ENCODE measurements at regions not wholly inside any gene's neighbourhood (a gene's known extent, or its start where the extent isn't known, plus 50 kb on each side); places are given as distances from the start of the nearest gene placed in this dataset.

DNA sequence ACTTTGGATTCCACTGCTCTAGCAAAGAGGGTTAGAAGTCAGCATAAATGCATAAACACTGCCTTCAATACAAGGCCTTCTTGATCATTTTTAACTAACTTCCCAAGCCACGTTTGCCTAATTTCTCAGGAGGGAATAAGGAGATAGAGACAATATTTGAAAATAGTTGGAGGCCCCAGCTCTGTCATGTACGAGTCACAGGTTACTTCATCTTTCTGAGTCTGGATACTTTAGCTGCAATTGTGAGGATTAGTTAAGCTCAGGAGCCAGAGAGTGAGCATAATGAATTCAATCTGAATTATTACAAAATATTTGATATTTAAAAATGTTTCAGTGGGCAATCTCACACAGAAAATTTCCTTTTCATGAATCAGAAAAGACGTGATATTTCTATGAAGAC is 298.9 kb downstream of the SHOX2 start:
- no peak for DNase-seq (ENCODE audit: low read depth)
- TF ChIP-seq, protein P1, sequence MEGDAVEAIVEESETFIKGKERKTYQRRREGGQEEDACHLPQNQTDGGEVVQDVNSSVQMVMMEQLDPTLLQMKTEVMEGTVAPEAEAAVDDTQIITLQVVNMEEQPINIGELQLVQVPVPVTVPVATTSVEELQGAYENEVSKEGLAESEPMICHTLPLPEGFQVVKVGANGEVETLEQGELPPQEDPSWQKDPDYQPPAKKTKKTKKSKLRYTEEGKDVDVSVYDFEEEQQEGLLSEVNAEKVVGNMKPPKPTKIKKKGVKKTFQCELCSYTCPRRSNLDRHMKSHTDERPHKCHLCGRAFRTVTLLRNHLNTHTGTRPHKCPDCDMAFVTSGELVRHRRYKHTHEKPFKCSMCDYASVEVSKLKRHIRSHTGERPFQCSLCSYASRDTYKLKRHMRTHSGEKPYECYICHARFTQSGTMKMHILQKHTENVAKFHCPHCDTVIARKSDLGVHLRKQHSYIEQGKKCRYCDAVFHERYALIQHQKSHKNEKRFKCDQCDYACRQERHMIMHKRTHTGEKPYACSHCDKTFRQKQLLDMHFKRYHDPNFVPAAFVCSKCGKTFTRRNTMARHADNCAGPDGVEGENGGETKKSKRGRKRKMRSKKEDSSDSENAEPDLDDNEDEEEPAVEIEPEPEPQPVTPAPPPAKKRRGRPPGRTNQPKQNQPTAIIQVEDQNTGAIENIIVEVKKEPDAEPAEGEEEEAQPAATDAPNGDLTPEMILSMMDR (IDR thresholded peaks at IDR 0.05; ENCODE audit: low read depth, low read length, missing control alignments): no peak
- no peak overlapping the region for H3K4me3 ChIP-seq (ENCODE audit: low read depth, low read length)
- in situ Hi-C loops (cut with HindIII; ENCODE audit: low sequenced_read_pairs): no loop called here

DNA sequence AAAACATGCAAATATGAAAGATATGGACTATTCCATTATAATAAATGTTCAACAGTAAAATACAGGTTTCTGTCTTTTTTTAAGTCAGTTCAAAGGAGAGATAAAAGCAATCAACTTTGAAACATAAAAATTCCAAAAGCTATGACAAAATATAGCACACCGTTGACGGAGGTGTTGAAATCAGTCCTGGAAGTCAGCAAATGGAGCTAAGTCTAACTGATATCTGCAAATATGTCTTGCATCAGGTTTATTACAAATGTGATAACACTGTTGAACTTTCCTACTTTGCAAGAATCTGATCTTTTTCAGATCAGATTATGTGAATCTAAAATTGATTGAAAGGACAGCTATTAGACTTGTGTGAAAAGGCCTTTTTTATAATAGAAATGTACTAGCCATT is 300.7 kb downstream of the SHOX2 start:
- no peak overlapping the region for H3K4me3 ChIP-seq (ENCODE audit: low read depth, low read length)
- TF ChIP-seq, protein P1 (IDR thresholded peaks at IDR 0.05; ENCODE audit: low read depth, low read length, missing control alignments): no peak
- in situ Hi-C loops (cut with HindIII; ENCODE audit: low sequenced_read_pairs): no loop called here
- no peak for DNase-seq (ENCODE audit: low read depth)

DNA sequence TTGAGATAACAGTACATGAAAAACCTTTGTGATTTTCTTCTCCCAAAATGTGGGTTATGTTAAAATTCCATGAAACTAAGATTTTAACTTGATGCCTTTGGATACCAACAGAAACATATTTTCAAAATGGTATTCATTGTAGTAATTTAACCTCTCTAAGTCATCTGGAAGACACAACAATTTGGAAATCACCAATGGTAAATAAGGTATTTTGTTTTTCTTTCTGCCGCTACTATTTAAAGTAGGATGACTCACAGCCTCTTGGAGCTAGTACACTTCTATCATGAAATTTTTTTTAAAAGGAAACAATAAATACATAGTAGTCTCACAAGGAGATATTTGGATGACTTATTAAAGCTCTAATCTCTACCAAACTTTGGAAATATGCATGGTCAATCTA is 291.6 kb upstream of the VEPH1 start:
- TF ChIP-seq, protein P1 (IDR thresholded peaks at IDR 0.05; ENCODE audit: low read depth, low read length, missing control alignments): no peak
- in situ Hi-C loops (cut with HindIII; ENCODE audit: low sequenced_read_pairs): no loop called here
- DNase-seq (ENCODE audit: low read depth): no peak
- H3K4me3 ChIP-seq (ENCODE audit: low read depth, low read length): no peak overlapping the region

DNA sequence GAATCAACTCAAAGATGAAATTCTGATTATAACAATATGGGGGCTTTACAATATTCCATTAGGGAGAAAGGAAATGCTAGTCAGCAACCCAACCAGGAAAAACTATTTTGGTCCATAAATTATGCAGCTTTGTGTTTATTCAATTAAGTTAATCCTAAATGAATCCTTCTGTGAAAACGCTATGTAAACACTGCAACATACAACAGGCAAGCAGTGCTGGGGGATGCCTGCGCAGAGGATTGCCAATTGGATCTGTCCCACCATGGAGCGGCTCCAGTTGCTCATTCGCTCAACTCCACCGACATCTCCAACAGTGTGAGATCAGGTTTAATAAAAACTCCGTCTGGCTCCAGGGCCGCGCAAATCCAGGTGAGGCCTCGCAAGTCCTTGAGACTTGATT is 290.5 kb upstream of the VEPH1 start:
- TF ChIP-seq, protein P1 (IDR thresholded peaks at IDR 0.05; ENCODE audit: low read depth, low read length, missing control alignments): no peak
- H3K4me3 ChIP-seq (ENCODE audit: low read depth, low read length): no peak overlapping the region
- in situ Hi-C loops (cut with HindIII; ENCODE audit: low sequenced_read_pairs): no loop called here
- DNase-seq (ENCODE audit: low read depth): no peak

DNA sequence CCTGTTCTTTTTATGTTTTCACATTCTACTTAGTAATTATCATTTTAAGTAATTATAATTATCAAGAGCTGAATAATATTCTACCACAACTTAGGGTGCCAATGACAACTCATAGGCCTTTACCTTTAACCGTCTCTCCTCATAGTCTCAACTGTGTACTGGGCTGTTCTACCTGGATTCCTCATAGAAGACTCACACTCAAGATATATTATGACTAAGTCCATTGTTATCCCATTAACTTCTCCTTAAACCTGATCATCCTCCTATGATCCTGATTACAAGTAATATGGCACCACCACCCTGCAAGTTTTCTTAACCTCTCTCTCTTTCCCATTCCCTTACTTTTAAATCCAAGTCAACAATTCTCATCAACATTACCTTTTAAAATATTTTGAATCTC is 285.9 kb upstream of the VEPH1 start:
- in situ Hi-C loops (cut with HindIII; ENCODE audit: low sequenced_read_pairs): no loop called here
- no peak overlapping the region for H3K4me3 ChIP-seq (ENCODE audit: low read depth, low read length)
- DNase-seq (ENCODE audit: low read depth): no peak
- TF ChIP-seq, protein P1 (IDR thresholded peaks at IDR 0.05; ENCODE audit: low read depth, low read length, missing control alignments): no peak

DNA sequence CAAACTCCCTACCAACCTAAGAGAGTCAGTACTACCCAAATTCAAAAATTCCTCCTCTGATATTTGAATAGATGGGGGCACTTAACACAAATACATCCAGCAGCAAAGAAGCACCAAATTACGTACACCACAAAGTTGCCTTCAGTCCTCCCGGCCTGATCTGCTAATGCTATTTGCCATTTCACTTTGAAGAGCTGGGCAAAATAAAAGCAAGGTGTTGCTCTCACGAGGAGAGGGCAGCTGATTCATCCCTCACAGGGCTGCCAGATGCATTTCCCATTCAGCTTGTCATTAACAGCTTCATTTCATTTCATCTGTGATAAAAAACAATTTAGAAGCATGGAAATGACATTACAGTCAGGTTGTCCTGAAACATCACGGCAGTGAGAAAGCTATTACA is 283.4 kb upstream of the VEPH1 start:
- TF ChIP-seq, protein P1 (IDR thresholded peaks at IDR 0.05; ENCODE audit: low read depth, low read length, missing control alignments): no peak
- no peak overlapping the region for H3K4me3 ChIP-seq (ENCODE audit: low read depth, low read length)
- in situ Hi-C loops (cut with HindIII; ENCODE audit: low sequenced_read_pairs): no loop called here
- no peak for DNase-seq (ENCODE audit: low read depth)

DNA sequence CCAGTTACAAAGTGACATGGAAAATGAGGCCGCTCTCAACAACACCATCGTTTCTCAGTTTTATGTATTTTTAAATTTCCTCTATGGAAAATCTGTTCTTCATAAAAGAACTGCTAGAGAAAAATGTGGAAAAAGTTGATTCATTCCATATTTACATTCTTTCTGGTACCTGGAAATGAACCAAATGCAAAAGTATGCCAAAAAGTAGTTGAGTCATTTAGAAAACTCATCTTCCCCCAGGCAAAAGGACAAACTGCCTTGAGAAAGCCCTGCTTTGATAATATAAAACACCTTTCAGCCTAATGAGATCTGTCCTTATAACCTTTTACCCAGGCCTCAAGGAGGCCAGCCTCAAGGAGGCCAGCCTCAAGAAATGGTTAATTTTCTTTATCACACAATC is 283.0 kb upstream of the VEPH1 start:
- TF ChIP-seq, protein P1 (IDR thresholded peaks at IDR 0.05; ENCODE audit: low read depth, low read length, missing control alignments): no peak
- DNase-seq (ENCODE audit: low read depth): peak; percentile 86
- in situ Hi-C loops (cut with HindIII; ENCODE audit: low sequenced_read_pairs): no loop called here
- H3K4me3 ChIP-seq (ENCODE audit: low read depth, low read length): no peak overlapping the region

Measured in astrocyte of the cerebellum (primary cell).